Lung (tissue), 11 donors: ENCODE measurements at regions not wholly inside any gene's neighbourhood (a gene's known extent, or its start where the extent isn't known, plus 50 kb on each side); places are given as distances from the start of the nearest gene placed in this dataset.

Experiments
- ATAC-seq: fragments of 200-7000 bp; cut with Tn5 transposase; one replicate; pipeline ENCODE4 v1.9.1; 2020; ENCODE audit warnings: moderate number of reproducible peaks; ENCODE audit not compliant: insufficient read depth, low FRiP score
- DNase-seq, 3 donors: peaks; one replicate each; pipeline ENCODE4 v3.0.0-alpha.2; 2013 to 2017
- H3K27ac ChIP-seq, 2 donors: one replicate each; pipeline ENCODE4 v1.5.1; 2013; ENCODE audit warnings: mild to moderate bottlenecking in 2 of 2, moderate library complexity in 2 of 2, control low read depth in 1 of 2, inconsistent platforms in 1 of 2, low read depth in 1 of 2, low read length in 1 of 2
- H3K27me3 ChIP-seq, 3 donors: one replicate each; pipeline ENCODE4 v1.5.1; 2013; ENCODE audit warnings: low read length in 2 of 3; ENCODE audit not compliant: control insufficient read depth in 3 of 3, insufficient read depth in 3 of 3
- H3K36me3 ChIP-seq, 4 donors: one replicate each; pipeline ENCODE4 v1.5.1; 2013; ENCODE audit warnings: low read length in 4 of 4, mild to moderate bottlenecking in 1 of 4, moderate library complexity in 1 of 4; ENCODE audit not compliant: control insufficient read depth in 4 of 4, insufficient read depth in 4 of 4
- H3K4me1 ChIP-seq, 5 donors: one replicate each; pipeline ENCODE4 v1.5.1; 2013; ENCODE audit warnings: low read length in 5 of 5, mild to moderate bottlenecking in 2 of 5, moderate library complexity in 1 of 5; ENCODE audit not compliant: control insufficient read depth in 5 of 5, insufficient read depth in 5 of 5
- H3K4me3 ChIP-seq: one replicate; pipeline ENCODE4 v1.5.1; 2013; ENCODE audit warnings: mild to moderate bottlenecking, control low read depth, moderate library complexity
- H3K9ac ChIP-seq, 2 donors: one replicate each; pipeline ENCODE4 v1.5.1; 2013; ENCODE audit warnings: low read length in 2 of 2, control low read depth in 1 of 2; ENCODE audit not compliant: insufficient read depth in 1 of 2
- H3K9me3 ChIP-seq, 4 donors: one replicate each; pipeline ENCODE4 v1.5.1; 2013; ENCODE audit warnings: low read length in 3 of 4, mild to moderate bottlenecking in 1 of 4, moderate library complexity in 1 of 4; ENCODE audit not compliant: control insufficient read depth in 4 of 4, insufficient read depth in 3 of 4
- CTCF ChIP-seq: IDR thresholded peaks from 2 replicates; pipeline ENCODE4 v1.5.1; 2012; ENCODE audit warnings: mild to moderate bottlenecking; ENCODE audit errors: control extremely low read depth, extremely low read depth
- WGBS, 2 donors: extraction: QIAGEN DNeasy Blood & Tissue Kit; methylation state at CpG; one replicate each; pipeline ENCODE4 v1.1.7; 2013; 5-methylcytosine and 5-hydroxymethylcytosine counted together
- donor health status: control.
- donor health status: control.
- donor health status: Bipolar disorder and iron deficiency.
- donor health status: healthy.
- donor health status: DM: yes; HTN: yes; CAD: no.

- TF ChIP-seq CTCF = no peak
- H3K27me3 ChIP-seq = no peaks in the 10 kb centered on the region
- no peak for DNase-seq
- no peaks in the 10 kb centered on the region for H3K36me3 ChIP-seq
- no peaks in the 10 kb centered on the region for H3K9me3 ChIP-seq
- no peak overlapping the region for H3K4me3 ChIP-seq
- no peak overlapping the region for H3K9ac ChIP-seq
- ATAC-seq = no peak
- no peak overlapping the region for H3K27ac ChIP-seq
- 94 to 100% methylated on average over 1 of the region's 1 CpG for WGBS, 2 donors
- no peaks in the 10 kb centered on the region for H3K4me1 ChIP-seq
Observed at GRCh38 chr4:166458756-166459155, 585.7 kb downstream of the TLL1 start.

GRCh38 chr4:166459621-166460020, 586.6 kb downstream of the TLL1 start:
- no peak overlapping the region for H3K9ac ChIP-seq
- no peaks in the 10 kb centered on the region for H3K9me3 ChIP-seq
- no peak overlapping the region for H3K27ac ChIP-seq
- H3K4me1 ChIP-seq = no peaks in the 10 kb centered on the region
- no peak for TF ChIP-seq CTCF
- WGBS, 2 donors = 68% methylated on average over 5 of the region's 5 CpGs
- DNase-seq (no peak), ATAC-seq (no peak)
- H3K27me3 ChIP-seq = no peaks in the 10 kb centered on the region
- no peak overlapping the region for H3K4me3 ChIP-seq
- no peaks in the 10 kb centered on the region for H3K36me3 ChIP-seq

- Histone ChIP-seq H3K36me3 (no peaks in the 10 kb centered on the region), H3K27ac (no peak overlapping the region), H3K4me3 (no peak overlapping the region), H3K4me1 (no peaks in the 10 kb centered on the region), H3K9ac (no peak overlapping the region), H3K27me3 (no peaks in the 10 kb centered on the region), H3K9me3 (no peaks in the 10 kb centered on the region)
- DNase-seq (no peak), ATAC-seq (no peak)
- WGBS, 2 donors = 82 to 87% methylated on average over 3 of the region's 3 CpGs
- no peak for TF ChIP-seq CTCF
Observed at GRCh38 chr4:166460769-166461550, 587.9 kb downstream of the TLL1 start.

- DNase-seq = no peak
- WGBS, 2 donors = 64 to 78% methylated on average over 2 of the region's 2 CpGs
- Histone ChIP-seq H3K27me3 (no peaks in the 10 kb centered on the region), H3K36me3 (no peaks in the 10 kb centered on the region), H3K4me1 (no peaks in the 10 kb centered on the region), H3K4me3 (no peak overlapping the region), H3K9me3 (no peaks in the 10 kb centered on the region), H3K27ac (no peak overlapping the region), H3K9ac (no peak overlapping the region)
- no peak for ATAC-seq
- no peak for TF ChIP-seq CTCF
Observed at GRCh38 chr4:166481055-166481454, 608.0 kb downstream of the TLL1 start.
